ENCODE measurements at regions not wholly inside any gene's neighbourhood (a gene's known extent, or its start where the extent isn't known, plus 50 kb on each side); places are given as distances from the start of the nearest gene placed in this dataset.

DNA sequence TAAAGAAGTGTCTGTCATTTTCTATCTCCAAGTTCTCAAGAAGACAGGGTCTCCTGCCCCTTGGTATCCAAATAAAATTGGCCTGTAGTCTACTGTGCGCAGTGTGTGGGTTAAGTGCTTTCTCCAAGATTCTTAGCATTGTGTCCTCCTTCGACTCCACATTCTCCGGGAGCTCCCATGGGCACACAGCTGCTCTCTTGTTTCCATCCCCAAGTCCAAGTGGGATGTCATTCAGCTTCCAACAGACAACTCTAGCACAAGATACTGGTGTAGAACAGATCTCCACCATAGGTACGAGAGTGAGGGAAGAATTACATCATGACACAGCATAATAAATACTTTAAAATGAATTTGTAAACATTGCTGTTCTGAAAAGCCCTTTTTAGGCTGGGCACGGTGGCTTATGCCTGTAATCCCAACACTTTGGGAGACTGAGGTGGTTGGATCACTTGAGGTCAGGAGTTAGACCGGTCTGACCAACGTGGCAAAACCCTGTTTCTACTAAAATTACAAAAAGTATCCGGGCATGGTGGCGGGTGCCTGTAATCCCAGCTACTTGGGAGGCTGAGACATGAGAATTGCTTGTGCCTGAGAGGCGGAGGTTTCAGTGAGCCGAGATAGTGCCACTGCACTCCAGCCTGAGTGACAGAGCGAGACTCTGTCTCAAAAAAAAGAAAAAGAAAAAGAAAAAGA is 196.2 kb downstream of the C9orf152 start:
- Histone ChIP-seq H3K4me1 (ENCODE audit: control insufficient read depth, insufficient read depth, low read length) (no peaks in the 10 kb centered on the region), H3K9me3 (ENCODE audit: control insufficient read depth, insufficient read depth, low read length) (no peaks in the 10 kb centered on the region), H3K4me3 (ENCODE audit: low read length) (no peak overlapping the region), H3K27me3 (ENCODE audit: control insufficient read depth, insufficient read depth, low read length) (no peaks in the 10 kb centered on the region), H3K27ac (ENCODE audit: low read length) (no peak overlapping the region), H3K36me3 (ENCODE audit: control insufficient read depth, insufficient read depth, low read length) (no peaks in the 10 kb centered on the region)
- Mint-ChIP-seq H3K9me3 (no peaks in the 10 kb centered on the region), H3K4me1 (no peaks in the 10 kb centered on the region), H3K27me3 (ENCODE audit: low read depth in 2 of 2) (peaks cover 12 to 16% of the 10 kb centered on the region in 2 donors), H3K27ac (no peak overlapping the region), H3K36me3 (no peaks in the 10 kb centered on the region), H3K4me3 (no peak overlapping the region)
- 93% methylated on average over 11 of the region's 12 CpGs for WGBS (ENCODE audit: insufficient coverage)
- TF ChIP-seq, protein P1, sequence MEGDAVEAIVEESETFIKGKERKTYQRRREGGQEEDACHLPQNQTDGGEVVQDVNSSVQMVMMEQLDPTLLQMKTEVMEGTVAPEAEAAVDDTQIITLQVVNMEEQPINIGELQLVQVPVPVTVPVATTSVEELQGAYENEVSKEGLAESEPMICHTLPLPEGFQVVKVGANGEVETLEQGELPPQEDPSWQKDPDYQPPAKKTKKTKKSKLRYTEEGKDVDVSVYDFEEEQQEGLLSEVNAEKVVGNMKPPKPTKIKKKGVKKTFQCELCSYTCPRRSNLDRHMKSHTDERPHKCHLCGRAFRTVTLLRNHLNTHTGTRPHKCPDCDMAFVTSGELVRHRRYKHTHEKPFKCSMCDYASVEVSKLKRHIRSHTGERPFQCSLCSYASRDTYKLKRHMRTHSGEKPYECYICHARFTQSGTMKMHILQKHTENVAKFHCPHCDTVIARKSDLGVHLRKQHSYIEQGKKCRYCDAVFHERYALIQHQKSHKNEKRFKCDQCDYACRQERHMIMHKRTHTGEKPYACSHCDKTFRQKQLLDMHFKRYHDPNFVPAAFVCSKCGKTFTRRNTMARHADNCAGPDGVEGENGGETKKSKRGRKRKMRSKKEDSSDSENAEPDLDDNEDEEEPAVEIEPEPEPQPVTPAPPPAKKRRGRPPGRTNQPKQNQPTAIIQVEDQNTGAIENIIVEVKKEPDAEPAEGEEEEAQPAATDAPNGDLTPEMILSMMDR (IDR thresholded peaks at IDR 0.05) = no peak
- DNase-seq = no peak
- ATAC-seq = no peak
- intact Hi-C loops (cut with micrococcal nuclease) = no loop called here

DNA sequence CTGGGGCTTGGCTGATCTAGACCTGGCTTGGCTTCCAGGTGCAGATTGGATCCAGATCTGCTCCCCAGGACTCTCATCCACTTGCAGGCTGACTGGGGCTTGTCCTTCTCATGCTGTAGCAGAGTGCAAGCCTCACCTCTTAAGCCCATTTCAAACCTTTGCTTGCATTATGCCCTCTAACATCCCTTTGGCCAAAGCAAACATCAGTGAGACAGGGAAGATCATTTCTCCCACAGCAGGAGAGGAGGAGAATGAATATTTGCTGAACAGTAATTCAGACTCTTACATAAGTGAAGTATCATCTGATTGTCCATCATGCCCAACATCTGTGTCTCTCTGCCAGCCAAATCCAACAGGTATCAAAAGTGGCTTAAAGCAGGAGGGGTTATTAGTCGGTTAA is 194.9 kb downstream of the C9orf152 start:
- no peak overlapping the region for H3K27ac Mint-ChIP-seq

DNA sequence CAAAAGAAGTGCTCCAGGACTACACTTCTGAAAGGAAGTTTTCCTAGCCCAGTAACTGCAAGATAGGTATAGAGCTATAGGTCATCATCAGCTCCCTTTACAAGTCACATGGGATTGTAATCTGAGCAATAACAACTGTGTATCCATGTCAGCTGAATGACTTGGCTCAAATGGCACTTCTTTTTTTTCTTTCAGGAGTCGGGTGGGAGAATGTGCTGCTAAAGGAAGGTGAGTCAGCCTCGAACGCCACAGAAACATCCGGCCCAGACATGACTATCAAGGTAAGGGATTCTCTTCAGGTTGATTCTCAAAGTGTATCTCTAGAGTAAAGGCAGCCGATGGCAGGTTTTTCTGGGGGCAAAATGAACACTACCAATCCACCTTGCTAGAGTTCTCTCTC is 192.2 kb downstream of the C9orf152 start:
- H3K4me1 Mint-ChIP-seq = no peaks in the 10 kb centered on the region
- WGBS (ENCODE audit: insufficient coverage) = 59% methylated on average over 5 of the region's 5 CpGs

More for the DNA sequence above, 194.9 kb downstream of the C9orf152 start:
- intact Hi-C loops (cut with micrococcal nuclease) = no loop called here
- Histone ChIP-seq H3K4me1 (ENCODE audit: control insufficient read depth, insufficient read depth, low read length) (no peaks in the 10 kb centered on the region), H3K9me3 (ENCODE audit: control insufficient read depth, insufficient read depth, low read length) (no peaks in the 10 kb centered on the region), H3K27me3 (ENCODE audit: control insufficient read depth, insufficient read depth, low read length) (no peaks in the 10 kb centered on the region), H3K4me3 (ENCODE audit: low read length) (no peak overlapping the region), H3K36me3 (ENCODE audit: control insufficient read depth, insufficient read depth, low read length) (no peaks in the 10 kb centered on the region), H3K27ac (ENCODE audit: low read length) (no peak overlapping the region)
- DNase-seq (no peak), ATAC-seq (no peak)
- no CpG with 5 or more reads among the region's 1 CpG for WGBS (ENCODE audit: insufficient coverage)
- TF ChIP-seq, protein P1 (IDR thresholded peaks at IDR 0.05) = no peak
- H3K36me3 Mint-ChIP-seq = no peaks in the 10 kb centered on the region
- no peaks in the 10 kb centered on the region for H3K4me1 Mint-ChIP-seq
- H3K9me3 Mint-ChIP-seq = no peaks in the 10 kb centered on the region
- no peak overlapping the region for H3K4me3 Mint-ChIP-seq
- H3K27me3 Mint-ChIP-seq (ENCODE audit: low read depth in 2 of 2) = peaks cover 7 to 16% of the 10 kb centered on the region in 2 donors

More for the DNA sequence above, 192.2 kb downstream of the C9orf152 start:
- no peaks in the 10 kb centered on the region for H3K9me3 ChIP-seq (ENCODE audit: control insufficient read depth, insufficient read depth, low read length)
- H3K27ac Mint-ChIP-seq = no peak overlapping the region
- no peak overlapping the region for H3K27ac ChIP-seq (ENCODE audit: low read length)
- no peaks in the 10 kb centered on the region for H3K4me1 ChIP-seq (ENCODE audit: control insufficient read depth, insufficient read depth, low read length)
- DNase-seq = no peak
- H3K4me3 ChIP-seq (ENCODE audit: low read length) = no peak overlapping the region
- intact Hi-C loops (cut with micrococcal nuclease) = no loop called here
- peaks cover 0 to 12% of the 10 kb centered on the region in 2 donors for H3K27me3 Mint-ChIP-seq (ENCODE audit: low read depth in 2 of 2)
- no peak for ATAC-seq
- H3K9me3 Mint-ChIP-seq = no peaks in the 10 kb centered on the region
- H3K36me3 Mint-ChIP-seq = no peaks in the 10 kb centered on the region
- H3K27me3 ChIP-seq (ENCODE audit: control insufficient read depth, insufficient read depth, low read length) = no peaks in the 10 kb centered on the region
- H3K36me3 ChIP-seq (ENCODE audit: control insufficient read depth, insufficient read depth, low read length) = no peaks in the 10 kb centered on the region
- no peak overlapping the region for H3K4me3 Mint-ChIP-seq
- TF ChIP-seq, protein P1 (IDR thresholded peaks at IDR 0.05) = no peak
